ENCODE measurements at regions not wholly inside any gene's neighbourhood (a gene's known extent, or its start where the extent isn't known, plus 50 kb on each side); places are given as distances from the start of the nearest gene placed in this dataset.

DNA sequence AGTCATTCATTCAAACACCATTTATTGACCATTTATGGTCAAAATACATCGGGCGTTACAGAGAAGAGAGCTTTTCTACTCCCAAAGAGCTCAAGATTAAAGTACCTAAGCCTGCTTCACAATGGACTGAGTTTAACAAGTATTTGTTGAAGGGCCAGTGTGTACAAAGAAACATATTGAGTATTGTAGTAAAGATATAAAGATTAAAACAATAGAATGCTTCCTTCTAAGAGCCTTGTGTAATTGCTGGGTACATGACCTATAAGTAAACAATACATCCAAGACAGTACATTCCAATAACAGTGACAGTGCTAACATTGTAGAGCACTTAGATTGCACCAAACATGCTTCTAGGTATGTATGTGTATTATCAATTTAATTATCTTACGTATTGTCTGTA, 695.5 kb downstream of the PCDH7 start:
- TF ChIP-seq ZNF565 (CRISPR knock-in tag; conservative IDR thresholded peaks at IDR 0.05; ENCODE audit: low read depth) (no peak), ZNF8 (CRISPR knock-in tag; IDR thresholded peaks at IDR 0.05) (no peak), ARNTL (CRISPR knock-in tag; IDR thresholded peaks at IDR 0.05; ENCODE audit: borderline replicate concordance, low read depth) (no peak), SNAI2 (CRISPR knock-in tag; IDR thresholded peaks at IDR 0.05) (no peak), OSR1 (CRISPR knock-in tag; IDR thresholded peaks at IDR 0.05) (no peak)
- TF ChIP-seq, protein P1, sequence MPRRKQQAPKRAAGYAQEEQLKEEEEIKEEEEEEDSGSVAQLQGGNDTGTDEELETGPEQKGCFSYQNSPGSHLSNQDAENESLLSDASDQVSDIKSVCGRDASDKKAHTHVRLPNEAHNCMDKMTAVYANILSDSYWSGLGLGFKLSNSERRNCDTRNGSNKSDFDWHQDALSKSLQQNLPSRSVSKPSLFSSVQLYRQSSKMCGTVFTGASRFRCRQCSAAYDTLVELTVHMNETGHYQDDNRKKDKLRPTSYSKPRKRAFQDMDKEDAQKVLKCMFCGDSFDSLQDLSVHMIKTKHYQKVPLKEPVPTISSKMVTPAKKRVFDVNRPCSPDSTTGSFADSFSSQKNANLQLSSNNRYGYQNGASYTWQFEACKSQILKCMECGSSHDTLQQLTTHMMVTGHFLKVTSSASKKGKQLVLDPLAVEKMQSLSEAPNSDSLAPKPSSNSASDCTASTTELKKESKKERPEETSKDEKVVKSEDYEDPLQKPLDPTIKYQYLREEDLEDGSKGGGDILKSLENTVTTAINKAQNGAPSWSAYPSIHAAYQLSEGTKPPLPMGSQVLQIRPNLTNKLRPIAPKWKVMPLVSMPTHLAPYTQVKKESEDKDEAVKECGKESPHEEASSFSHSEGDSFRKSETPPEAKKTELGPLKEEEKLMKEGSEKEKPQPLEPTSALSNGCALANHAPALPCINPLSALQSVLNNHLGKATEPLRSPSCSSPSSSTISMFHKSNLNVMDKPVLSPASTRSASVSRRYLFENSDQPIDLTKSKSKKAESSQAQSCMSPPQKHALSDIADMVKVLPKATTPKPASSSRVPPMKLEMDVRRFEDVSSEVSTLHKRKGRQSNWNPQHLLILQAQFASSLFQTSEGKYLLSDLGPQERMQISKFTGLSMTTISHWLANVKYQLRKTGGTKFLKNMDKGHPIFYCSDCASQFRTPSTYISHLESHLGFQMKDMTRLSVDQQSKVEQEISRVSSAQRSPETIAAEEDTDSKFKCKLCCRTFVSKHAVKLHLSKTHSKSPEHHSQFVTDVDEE (CRISPR knock-in tag; IDR thresholded peaks at IDR 0.05), result no peak
- TF ChIP-seq, protein P2, sequence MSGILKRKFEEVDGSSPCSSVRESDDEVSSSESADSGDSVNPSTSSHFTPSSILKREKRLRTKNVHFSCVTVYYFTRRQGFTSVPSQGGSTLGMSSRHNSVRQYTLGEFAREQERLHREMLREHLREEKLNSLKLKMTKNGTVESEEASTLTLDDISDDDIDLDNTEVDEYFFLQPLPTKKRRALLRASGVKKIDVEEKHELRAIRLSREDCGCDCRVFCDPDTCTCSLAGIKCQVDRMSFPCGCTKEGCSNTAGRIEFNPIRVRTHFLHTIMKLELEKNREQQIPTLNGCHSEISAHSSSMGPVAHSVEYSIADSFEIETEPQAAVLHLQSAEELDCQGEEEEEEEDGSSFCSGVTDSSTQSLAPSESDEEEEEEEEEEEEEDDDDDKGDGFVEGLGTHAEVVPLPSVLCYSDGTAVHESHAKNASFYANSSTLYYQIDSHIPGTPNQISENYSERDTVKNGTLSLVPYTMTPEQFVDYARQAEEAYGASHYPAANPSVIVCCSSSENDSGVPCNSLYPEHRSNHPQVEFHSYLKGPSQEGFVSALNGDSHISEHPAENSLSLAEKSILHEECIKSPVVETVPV (CRISPR knock-in tag; IDR thresholded peaks at IDR 0.05), result no peak
- TF ChIP-seq, protein P3, sequence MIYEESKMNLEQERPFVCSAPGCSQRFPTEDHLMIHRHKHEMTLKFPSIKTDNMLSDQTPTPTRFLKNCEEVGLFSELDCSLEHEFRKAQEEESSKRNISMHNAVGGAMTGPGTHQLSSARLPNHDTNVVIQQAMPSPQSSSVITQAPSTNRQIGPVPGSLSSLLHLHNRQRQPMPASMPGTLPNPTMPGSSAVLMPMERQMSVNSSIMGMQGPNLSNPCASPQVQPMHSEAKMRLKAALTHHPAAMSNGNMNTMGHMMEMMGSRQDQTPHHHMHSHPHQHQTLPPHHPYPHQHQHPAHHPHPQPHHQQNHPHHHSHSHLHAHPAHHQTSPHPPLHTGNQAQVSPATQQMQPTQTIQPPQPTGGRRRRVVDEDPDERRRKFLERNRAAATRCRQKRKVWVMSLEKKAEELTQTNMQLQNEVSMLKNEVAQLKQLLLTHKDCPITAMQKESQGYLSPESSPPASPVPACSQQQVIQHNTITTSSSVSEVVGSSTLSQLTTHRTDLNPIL (CRISPR knock-in tag; IDR thresholded peaks at IDR 0.05; ENCODE audit: low read depth), result no peak

Measured in SK-N-SH treated with all-trans-retinoic acid at 6 μM for 48 hours (cell line).